Upper lobe of left lung (tissue), 6 donors: ENCODE measurements at regions not wholly inside any gene's neighbourhood (a gene's known extent, or its start where the extent isn't known, plus 50 kb on each side); places are given as distances from the start of the nearest gene placed in this dataset.
"Not testable (repeated sequence)": the region's sequence is repeated elsewhere in the genome, so short reads cannot be mapped to it uniquely, and the experiment has no call there.

Experiments used
- ATAC-seq, 2 donors: fragments of 200-7000 bp; cut with Tn5 transposase; one replicate each; pipeline ENCODE4 v1.9.1; 2022; ENCODE audit warnings: mild to moderate bottlenecking in 2 of 2, moderate library complexity in 2 of 2; ENCODE audit not compliant: low FRiP score in 2 of 2
- DNase-seq, 2 donors: peaks; one replicate each; pipeline ENCODE4 v3.0.0-alpha.2; 2019 to 2020
- H3K27ac ChIP-seq, 4 donors: fragments of 200-600 bp; sonication (generic); one replicate each; pipeline ENCODE4 v1.5.1; 2016 to 2019
- H3K27me3 ChIP-seq, 4 donors: fragments of 200-600 bp; sonication (generic); one replicate each; pipeline ENCODE4 v1.5.1; 2017 to 2019
- H3K36me3 ChIP-seq, 4 donors: fragments of 200-600 bp; sonication (generic); one replicate each; pipeline ENCODE4 v1.5.1; 2016 to 2019
- H3K4me1 ChIP-seq, 4 donors: fragments of 200-600 bp; sonication (generic); one replicate each; pipeline ENCODE4 v1.5.1; 2018 to 2019
- H3K4me3 ChIP-seq, 4 donors: fragments of 200-600 bp; sonication (generic); one replicate each; pipeline ENCODE4 v1.5.1; 2017 to 2019; ENCODE audit warnings: mild to moderate bottlenecking in 2 of 4, moderate library complexity in 1 of 4
- H3K9me3 ChIP-seq, 4 donors: fragments of 200-600 bp; sonication (generic); one replicate each; pipeline ENCODE4 v1.5.1; 2018 to 2019
- CTCF ChIP-seq, 6 experiments: fragments of 450-650 bp in 4 of 6; fragments of 200-600 bp in 2 of 6; sonication (generic) in 2 of 6; IDR thresholded peaks; one replicate each; pipeline ENCODE4 v1.5.1; 2016 to 2019; ENCODE audit warnings: antibody characterized with exemption in 6 of 6
- EP300 ChIP-seq, 4 donors: sonication (generic); formaldehyde crosslinking; IDR thresholded peaks; one replicate each; pipeline ENCODE4 v1.5.1; 2017; ENCODE audit warnings: antibody characterized with exemption in 4 of 4, control low read depth in 2 of 4
- POLR2A ChIP-seq, 4 donors: fragments of 450-650 bp; IDR thresholded peaks; one replicate each; pipeline ENCODE4 v1.5.1; 2016 to 2017; ENCODE audit warnings: antibody characterized with exemption in 4 of 4, mild to moderate bottlenecking in 2 of 4
- POLR2AphosphoS5 ChIP-seq, 2 donors: sonication (generic); formaldehyde crosslinking; IDR thresholded peaks; one replicate each; pipeline ENCODE4 v1.5.1; 2017; ENCODE audit warnings: antibody characterized with exemption in 2 of 2
- WGBS, 2 donors: methylation state at CpG; one replicate each; pipeline ENCODE4 v1.1.5; 2017 to 2018; 5-methylcytosine and 5-hydroxymethylcytosine counted together
- donor health status: DM: no; HTN: no; CAD: no; lungs with moderate emphysema.
- donor health status: DM: no; HTN: yes; CAD: no; lungs with severe emphysema.

- Histone ChIP-seq H3K27ac (no peak overlapping the region), H3K4me1 (no peaks in the 10 kb centered on the region), H3K4me3 (no peak overlapping the region), H3K36me3 (no peaks in the 10 kb centered on the region), H3K27me3 (no peaks in the 10 kb centered on the region), H3K9me3 (no peaks in the 10 kb centered on the region)
- WGBS, 2 donors, result 42 to 50% methylated on average over 1 of the region's 1 CpG
- TF ChIP-seq POLR2AphosphoS5 (IDR thresholded peaks at IDR 0.05) (no peak), EP300 (IDR thresholded peaks at IDR 0.05) (no peak)
- ATAC-seq (no peak), DNase-seq (no peak)
Observed at GRCh38 chr5:121055586-121055985, 591.5 kb downstream of the PRR16 start.

GRCh38 chr5:121064241-121064640 is 600.1 kb downstream of the PRR16 start:
- H3K4me3 ChIP-seq, H3K36me3 ChIP-seq, H3K9me3 ChIP-seq, H3K27me3 ChIP-seq, H3K4me1 ChIP-seq, H3K27ac ChIP-seq, ATAC-seq: not testable (repeated sequence)
- 90 to 94% methylated on average over 20 to 23 of the region's 23 CpGs for WGBS, 2 donors
- DNase-seq, result peak in 1 of 2 donors; percentile 38

GRCh38 chr5:121086671-121087070 is 622.6 kb downstream of the PRR16 start:
- TF ChIP-seq POLR2A (IDR thresholded peaks at IDR 0.05) (no peak), EP300 (IDR thresholded peaks at IDR 0.05) (no peak), CTCF (IDR thresholded peaks at IDR 0.05) (no peak), POLR2AphosphoS5 (IDR thresholded peaks at IDR 0.05) (no peak)
- WGBS, 2 donors, result 68 to 83% methylated on average over 2 of the region's 2 CpGs
- no peaks in the 10 kb centered on the region for H3K27me3 ChIP-seq
- H3K4me3 ChIP-seq, result no peak overlapping the region
- DNase-seq (no peak), ATAC-seq (no peak)
- no peaks in the 10 kb centered on the region for H3K36me3 ChIP-seq
- H3K9me3 ChIP-seq, result no peaks in the 10 kb centered on the region
- no peaks in the 10 kb centered on the region for H3K4me1 ChIP-seq
- no peak overlapping the region for H3K27ac ChIP-seq

- WGBS, 2 donors, result 60 to 82% methylated on average over 1 to 3 of the region's 3 CpGs
- Histone ChIP-seq H3K27ac (no peak overlapping the region), H3K9me3 (no peaks in the 10 kb centered on the region), H3K4me3 (no peak overlapping the region), H3K4me1 (no peaks in the 10 kb centered on the region), H3K27me3 (no peaks in the 10 kb centered on the region), H3K36me3 (no peaks in the 10 kb centered on the region)
- no peak for DNase-seq
- ATAC-seq, result no peak
- TF ChIP-seq POLR2A (IDR thresholded peaks at IDR 0.05) (no peak), CTCF (IDR thresholded peaks at IDR 0.05) (no peak), EP300 (IDR thresholded peaks at IDR 0.05) (no peak), POLR2AphosphoS5 (IDR thresholded peaks at IDR 0.05) (no peak)
Observed at GRCh38 chr5:121087560-121087959, 623.5 kb downstream of the PRR16 start.

- Histone ChIP-seq H3K4me3 (no peak overlapping the region), H3K36me3 (no peaks in the 10 kb centered on the region), H3K4me1 (no peaks in the 10 kb centered on the region), H3K27ac (no peak overlapping the region), H3K9me3 (no peaks in the 10 kb centered on the region), H3K27me3 (no peaks in the 10 kb centered on the region)
- ATAC-seq (no peak), DNase-seq (no peak)
- 66 to 73% methylated on average over 2 of the region's 2 CpGs for WGBS, 2 donors
- TF ChIP-seq POLR2A (IDR thresholded peaks at IDR 0.05), result no peak
- no peak for TF ChIP-seq POLR2AphosphoS5 (IDR thresholded peaks at IDR 0.05)
- TF ChIP-seq CTCF (IDR thresholded peaks at IDR 0.05), result no peak
- no peak for TF ChIP-seq EP300 (IDR thresholded peaks at IDR 0.05)
Observed at GRCh38 chr5:121088341-121088740, 624.2 kb downstream of the PRR16 start.

- H3K9me3 ChIP-seq, result no peaks in the 10 kb centered on the region
- no peak for DNase-seq
- H3K36me3 ChIP-seq, result no peaks in the 10 kb centered on the region
- no peaks in the 10 kb centered on the region for H3K27me3 ChIP-seq
- H3K27ac ChIP-seq, result no peak overlapping the region
- TF ChIP-seq POLR2AphosphoS5 (IDR thresholded peaks at IDR 0.05), result no peak
- no peak for TF ChIP-seq EP300 (IDR thresholded peaks at IDR 0.05)
- no peak for TF ChIP-seq POLR2A (IDR thresholded peaks at IDR 0.05)
- TF ChIP-seq CTCF (IDR thresholded peaks at IDR 0.05), result no peak
- H3K4me1 ChIP-seq, result no peaks in the 10 kb centered on the region
- WGBS, 2 donors, result 52 to 67% methylated on average over 2 of the region's 2 CpGs
- H3K4me3 ChIP-seq, result no peak overlapping the region
- ATAC-seq, result no peak
Observed at GRCh38 chr5:121090822-121091221, 626.7 kb downstream of the PRR16 start.
